Mesenchymal stem cell (in vitro differentiated cells and primary cell): ENCODE measurements at regions not wholly inside any gene's neighbourhood (a gene's known extent, or its start where the extent isn't known, plus 50 kb on each side); places are given as distances from the start of the nearest gene placed in this dataset.

ENCODE experiments used
- DNase-seq: peaks from one replicate; pipeline ENCODE4 v3.0.0-alpha.2; 2013
- H2AFZ ChIP-seq: one replicate; pipeline ENCODE4 v1.6.1; 2013; ENCODE audit warnings: low read depth, mild to moderate bottlenecking, control low read depth, inconsistent platforms, low read length, moderate library complexity
- H2AK5ac ChIP-seq: 2 replicates; pipeline ENCODE4 v1.6.1; 2013; ENCODE audit warnings: low read length, moderate library complexity, mild to moderate bottlenecking, inconsistent platforms; ENCODE audit not compliant: severe bottlenecking
- H2BK120ac ChIP-seq: one replicate; pipeline ENCODE4 v1.6.1; 2013; ENCODE audit warnings: low read depth, mild to moderate bottlenecking, inconsistent platforms, low read length, moderate library complexity
- H2BK12ac ChIP-seq, 2 experiments: one replicate each; pipeline ENCODE4 v1.6.1; 2013; ENCODE audit warnings: inconsistent platforms in 2 of 2, low read length in 2 of 2, mild to moderate bottlenecking in 2 of 2, moderate library complexity in 2 of 2, control low read depth in 1 of 2
- H2BK15ac ChIP-seq: one replicate; pipeline ENCODE4 v1.6.1; 2013; ENCODE audit warnings: mild to moderate bottlenecking, low read depth, inconsistent platforms; ENCODE audit not compliant: poor library complexity, severe bottlenecking
- H2BK5ac ChIP-seq: 2 replicates; pipeline ENCODE4 v1.6.1; 2013; ENCODE audit warnings: low read depth, mild to moderate bottlenecking, low read length, control low read depth, inconsistent platforms; ENCODE audit not compliant: poor library complexity, severe bottlenecking
- H3K14ac ChIP-seq, 2 experiments: one replicate each; pipeline ENCODE4 v1.6.1; 2013; ENCODE audit warnings: inconsistent platforms in 2 of 2, low read length in 2 of 2, control low read depth in 1 of 2, mild to moderate bottlenecking in 1 of 2, moderate library complexity in 1 of 2
- H3K18ac ChIP-seq, 2 experiments: one replicate each; pipeline ENCODE4 v1.6.1; 2013; ENCODE audit warnings: inconsistent platforms in 2 of 2, low read length in 2 of 2, control low read depth in 1 of 2, low read depth in 1 of 2, mild to moderate bottlenecking in 1 of 2
- H3K23ac ChIP-seq, 2 experiments: one replicate each; pipeline ENCODE4 v1.6.1; 2013; ENCODE audit warnings: inconsistent platforms in 2 of 2, low read length in 2 of 2, mild to moderate bottlenecking in 2 of 2, moderate library complexity in 2 of 2, control low read depth in 1 of 2
- H3K27ac ChIP-seq: 2 replicates; pipeline ENCODE4 v1.5.1; 2013; ENCODE audit warnings: mild to moderate bottlenecking, moderate library complexity, low read length, control low read depth, inconsistent platforms; ENCODE audit not compliant: poor library complexity, severe bottlenecking
- H3K27me3 ChIP-seq, 2 experiments: 2 replicates each; pipeline versions ENCODE4 v1.6.1 to v1.7.0; 2013; ENCODE audit warnings: low read length in 2 of 2, mild to moderate bottlenecking in 2 of 2, moderate library complexity in 2 of 2, control low read depth in 1 of 2, inconsistent platforms in 1 of 2; ENCODE audit not compliant: control insufficient read depth in 1 of 2, insufficient read depth in 1 of 2
- H3K36me3 ChIP-seq, 2 experiments: 2 replicates each; pipeline versions ENCODE4 v1.6.1 to v1.7.0; 2013; ENCODE audit warnings: low read length in 2 of 2, control low read depth in 1 of 2, inconsistent platforms in 1 of 2, low read depth in 1 of 2, mild to moderate bottlenecking in 1 of 2; ENCODE audit not compliant: insufficient read depth in 2 of 2, control insufficient read depth in 1 of 2
- H3K4ac ChIP-seq, 2 experiments: one replicate each; pipeline ENCODE4 v1.6.1; 2013; ENCODE audit warnings: inconsistent platforms in 2 of 2, low read length in 2 of 2, mild to moderate bottlenecking in 2 of 2, moderate library complexity in 2 of 2, control low read depth in 1 of 2, low read depth in 1 of 2
- H3K4me1 ChIP-seq: 2 replicates; pipeline ENCODE4 v1.6.1; 2013; ENCODE audit warnings: low read depth, low read length, control low read depth; ENCODE audit not compliant: control insufficient read depth, insufficient read depth
- H3K4me2 ChIP-seq: 2 replicates; pipeline ENCODE4 v1.6.1; 2013; ENCODE audit warnings: low read length, mild to moderate bottlenecking, inconsistent platforms; ENCODE audit not compliant: poor library complexity, severe bottlenecking
- H3K4me3 ChIP-seq, 2 experiments: 2 replicates each; pipeline versions ENCODE4 v1.5.1 to v1.7.0; 2013; ENCODE audit warnings: low read length in 2 of 2, mild to moderate bottlenecking in 2 of 2, control low read depth in 1 of 2, low read depth in 1 of 2; ENCODE audit not compliant: insufficient read depth in 1 of 2
- H3K79me1 ChIP-seq: replicated peaks from 2 replicates; pipeline ENCODE4 v1.6.1; 2013; ENCODE audit warnings: mild to moderate bottlenecking, control low read depth, low read length, inconsistent platforms; ENCODE audit not compliant: poor library complexity, severe bottlenecking
- H3K9ac ChIP-seq: 2 replicates; pipeline ENCODE4 v1.7.0; 2013; ENCODE audit warnings: mild to moderate bottlenecking, low read length, moderate library complexity
- H3K9me3 ChIP-seq: 2 replicates; pipeline ENCODE4 v1.7.0; 2013; ENCODE audit warnings: mild to moderate bottlenecking, low read length; ENCODE audit not compliant: control insufficient read depth
- H4K8ac ChIP-seq: one replicate; pipeline ENCODE4 v1.6.1; 2013; ENCODE audit warnings: inconsistent platforms, mild to moderate bottlenecking, low read length, moderate library complexity
- H4K91ac ChIP-seq: one replicate; pipeline ENCODE4 v1.6.1; 2013; ENCODE audit warnings: mild to moderate bottlenecking, low read length, inconsistent platforms
- WGBS: methylation state at CpG from one replicate; pipeline ENCODE4 v1.1.7; 2013; ENCODE audit warnings: mixed read lengths; 5-methylcytosine and 5-hydroxymethylcytosine counted together

DNA sequence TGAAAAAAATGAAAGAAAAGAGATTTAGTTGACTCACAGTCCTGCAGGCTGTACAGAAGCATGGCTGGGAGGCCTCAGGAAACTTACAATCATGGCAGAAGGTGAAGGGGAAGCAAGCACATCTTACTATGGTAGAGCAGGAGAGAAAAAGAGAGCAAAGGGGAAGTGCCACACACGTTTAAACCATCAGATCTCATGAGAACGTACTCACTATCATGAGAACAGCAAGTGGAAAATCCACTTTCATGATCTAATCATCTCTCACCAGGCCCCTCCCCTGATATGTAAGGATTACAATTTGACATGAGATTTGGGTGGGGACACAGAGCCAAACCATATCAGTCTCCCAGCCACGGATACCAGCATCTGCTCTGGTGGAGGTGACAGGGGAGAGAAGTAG lies 50.8 kb upstream of the CPOX start:
- Histone ChIP-seq H3K4ac (no peak overlapping the region), H4K91ac (no peak overlapping the region), H3K9me3 (peaks cover under 1% of the 10 kb centered on the region), H2AFZ (no peak overlapping the region), H3K4me1 (no peaks in the 10 kb centered on the region), H3K14ac (no peak overlapping the region), H4K8ac (no peak overlapping the region), H3K27ac (no peak overlapping the region), H3K79me1 (no peaks in the 10 kb centered on the region), H3K4me3 (no peak overlapping the region), H3K4me2 (no peak overlapping the region), H2BK120ac (no peak overlapping the region), H3K23ac (no peak overlapping the region), H2BK5ac (no peak overlapping the region), H2BK12ac (no peak overlapping the region), H3K18ac (no peak overlapping the region), H3K36me3 (no peaks in the 10 kb centered on the region), H3K9ac (no peak overlapping the region), H2AK5ac (no peak overlapping the region), H2BK15ac (no peak overlapping the region), H3K27me3 (no peaks in the 10 kb centered on the region)
- no peak for DNase-seq
- WGBS: 94% methylated on average over 1 of the region's 3 CpGs

DNA sequence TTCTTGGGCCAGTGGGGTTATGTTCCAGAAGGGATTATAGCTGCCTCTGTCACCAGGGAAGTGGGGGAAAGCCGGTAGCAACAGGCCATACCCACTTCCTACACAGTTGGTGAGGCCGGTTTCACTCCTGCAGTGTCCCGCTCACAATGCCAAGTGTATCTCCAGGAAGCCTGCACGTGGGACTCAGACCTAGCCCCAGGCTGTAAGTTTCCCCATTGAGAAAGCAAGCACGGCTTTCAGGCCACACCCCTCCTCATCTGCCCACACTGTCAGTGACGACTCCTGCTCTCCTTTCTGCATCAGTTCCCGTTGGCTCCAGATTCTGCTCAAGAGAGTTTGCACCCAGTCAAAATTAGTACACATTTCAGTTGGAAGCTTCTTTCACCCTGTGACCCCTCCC lies 51.6 kb upstream of the CPOX start:
- Histone ChIP-seq H3K4ac (peak overlapping the region in 1 of 2 experiments; percentile 60), H3K9me3 (no peaks in the 10 kb centered on the region), H2AK5ac (no peak overlapping the region), H3K4me3 (peak overlapping the region in 1 of 2 experiments; percentile 41), H3K14ac (no peak overlapping the region), H2BK120ac (no peak overlapping the region), H3K27me3 (no peaks in the 10 kb centered on the region), H2AFZ (no peak overlapping the region), H4K91ac (no peak overlapping the region), H2BK5ac (no peak overlapping the region), H3K27ac (no peak overlapping the region), H2BK12ac (no peak overlapping the region), H3K36me3 (no peaks in the 10 kb centered on the region), H2BK15ac (no peak overlapping the region), H4K8ac (no peak overlapping the region), H3K23ac (no peak overlapping the region), H3K9ac (no peak overlapping the region), H3K4me2 (no peak overlapping the region), H3K18ac (no peak overlapping the region), H3K79me1 (no peaks in the 10 kb centered on the region), H3K4me1 (no peaks in the 10 kb centered on the region)
- 82% methylated on average over 7 of the region's 7 CpGs for WGBS
- DNase-seq: no peak

GRCh38 chr3:98646680-98647079 lies 53.3 kb upstream of the CPOX start:
- Histone ChIP-seq H3K4me1 (no peaks in the 10 kb centered on the region), H3K27ac (no peak overlapping the region), H4K8ac (no peak overlapping the region), H3K79me1 (no peaks in the 10 kb centered on the region), H2BK15ac (no peak overlapping the region), H3K27me3 (no peaks in the 10 kb centered on the region), H3K23ac (no peak overlapping the region), H3K9me3 (no peaks in the 10 kb centered on the region), H3K4ac (no peak overlapping the region), H3K9ac (no peak overlapping the region), H3K4me2 (no peak overlapping the region), H3K36me3 (no peaks in the 10 kb centered on the region), H4K91ac (no peak overlapping the region), H2BK120ac (no peak overlapping the region), H2BK12ac (no peak overlapping the region), H2AK5ac (no peak overlapping the region), H3K14ac (no peak overlapping the region), H3K4me3 (no peak overlapping the region), H2BK5ac (no peak overlapping the region), H3K18ac (no peak overlapping the region), H2AFZ (no peak overlapping the region)
- no peak for DNase-seq
- WGBS: no CpG with 5 or more reads among the region's 2 CpGs

GRCh38 chr3:98647197-98647596 lies 53.8 kb upstream of the CPOX start:
- H3K4ac ChIP-seq: no peak overlapping the region
- H2BK15ac ChIP-seq: no peak overlapping the region
- H3K4me1 ChIP-seq: no peaks in the 10 kb centered on the region
- H3K9me3 ChIP-seq: no peaks in the 10 kb centered on the region
- H4K8ac ChIP-seq: no peak overlapping the region
- no peak for DNase-seq
- no peak overlapping the region for H2AK5ac ChIP-seq
- no peak overlapping the region for H2AFZ ChIP-seq
- H3K23ac ChIP-seq: no peak overlapping the region
- no peak overlapping the region for H3K4me3 ChIP-seq
- no peak overlapping the region for H2BK120ac ChIP-seq
- H3K9ac ChIP-seq: no peak overlapping the region
- H2BK5ac ChIP-seq: no peak overlapping the region
- H3K36me3 ChIP-seq: no peaks in the 10 kb centered on the region
- WGBS: 90% methylated on average over 3 of the region's 4 CpGs
- H3K14ac ChIP-seq: no peak overlapping the region
- no peak overlapping the region for H4K91ac ChIP-seq
- no peak overlapping the region for H3K27ac ChIP-seq
- H3K4me2 ChIP-seq: no peak overlapping the region
- H3K18ac ChIP-seq: no peak overlapping the region
- no peaks in the 10 kb centered on the region for H3K27me3 ChIP-seq
- no peaks in the 10 kb centered on the region for H3K79me1 ChIP-seq
- H2BK12ac ChIP-seq: no peak overlapping the region
